Ascending aorta (tissue), 2 donors: ENCODE measurements at regions not wholly inside any gene's neighbourhood (a gene's known extent, or its start where the extent isn't known, plus 50 kb on each side); places are given as distances from the start of the nearest gene placed in this dataset.
"Not testable (repeated sequence)": the region's sequence is repeated elsewhere in the genome, so short reads cannot be mapped to it uniquely, and the experiment has no call there.

Source experiments
- DNase-seq, 2 donors: peaks; one replicate each; pipeline ENCODE4 v3.0.0-alpha.2; 2019; ENCODE audit warnings: low spot score in 2 of 2
- H3K27ac ChIP-seq, 2 donors: fragments of 200-600 bp; sonication (generic); one replicate each; pipeline ENCODE4 v1.5.1; 2016 to 2017; ENCODE audit warnings: mild to moderate bottlenecking in 1 of 2
- H3K27me3 ChIP-seq: fragments of 200-600 bp; sonication (generic); one replicate; pipeline ENCODE4 v1.5.1; 2017
- H3K36me3 ChIP-seq, 2 donors: fragments of 200-600 bp; sonication (generic); one replicate each; pipeline ENCODE4 v1.5.1; 2016
- H3K4me1 ChIP-seq, 2 donors: fragments of 200-600 bp; sonication (generic); one replicate each; pipeline ENCODE4 v1.5.1; 2016 to 2017; ENCODE audit warnings: mild to moderate bottlenecking in 1 of 2
- H3K4me3 ChIP-seq, 2 donors: fragments of 200-600 bp; sonication (generic); one replicate each; pipeline ENCODE4 v1.5.1; 2016 to 2017; ENCODE audit warnings: mild to moderate bottlenecking in 1 of 2
- H3K9me3 ChIP-seq, 2 donors: fragments of 200-600 bp; sonication (generic); one replicate each; pipeline ENCODE4 v1.5.1; 2016
- CTCF ChIP-seq, 3 experiments: fragments of 200-600 bp in 2 of 3; fragments of 450-650 bp in 1 of 3; sonication (generic) in 2 of 3; IDR thresholded peaks; one replicate each; pipeline ENCODE4 v1.5.1; 2016 to 2019; ENCODE audit warnings: antibody characterized with exemption in 3 of 3, mild to moderate bottlenecking in 1 of 3, moderate library complexity in 1 of 3
- intact Hi-C: fragments of 100-400 bp; cut with DNase I; formaldehyde crosslinking; loops from one replicate; pipeline ENCODE4 v1.15.1; 2023

- TF ChIP-seq CTCF (IDR thresholded peaks at IDR 0.05), result no peak
- Histone ChIP-seq H3K9me3 (no peaks in the 10 kb centered on the region), H3K27me3 (no peaks in the 10 kb centered on the region), H3K36me3 (no peaks in the 10 kb centered on the region), H3K27ac (peak overlapping the region; percentile 26 to 73), H3K4me1 (peaks cover 0 to 26% of the 10 kb centered on the region in 2 donors), H3K4me3 (peak overlapping the region in 1 of 2 donors; percentile 33)
- no peak for DNase-seq
- intact Hi-C loops, result no loop called here
Measured at GRCh38 chr5:71810471-71811195, 91.6 kb downstream of the CARTPT start.

GRCh38 chr5:71811779-71812178, 92.7 kb downstream of the CARTPT start:
- TF ChIP-seq CTCF (IDR thresholded peaks at IDR 0.05), result no peak

GRCh38 chr5:71816307-71816706, 97.2 kb downstream of the CARTPT start:
- intact Hi-C loops, result no loop called here

More at GRCh38 chr5:71811779-71812178, 92.7 kb downstream of the CARTPT start:
- no peak overlapping the region for H3K4me3 ChIP-seq
- no peak overlapping the region for H3K27ac ChIP-seq
- H3K4me1 ChIP-seq, result peaks cover 0 to 21% of the 10 kb centered on the region in 2 donors
- no peaks in the 10 kb centered on the region for H3K9me3 ChIP-seq
- H3K27me3 ChIP-seq, result no peaks in the 10 kb centered on the region
- no peak for DNase-seq
- H3K36me3 ChIP-seq, result no peaks in the 10 kb centered on the region
- intact Hi-C loops, result no loop called here

GRCh38 chr5:71817891-71818290, 98.8 kb downstream of the CARTPT start:
- no peaks in the 10 kb centered on the region for H3K4me1 ChIP-seq
- no peaks in the 10 kb centered on the region for H3K36me3 ChIP-seq
- intact Hi-C loops, result no loop called here
- no peak overlapping the region for H3K27ac ChIP-seq
- no peak overlapping the region for H3K4me3 ChIP-seq
- H3K9me3 ChIP-seq, result peaks cover 5 to 13% of the 10 kb centered on the region in 2 donors
- DNase-seq, result no peak
- no peaks in the 10 kb centered on the region for H3K27me3 ChIP-seq
- TF ChIP-seq CTCF (IDR thresholded peaks at IDR 0.05), result no peak

More at GRCh38 chr5:71816307-71816706, 97.2 kb downstream of the CARTPT start:
- no peak for TF ChIP-seq CTCF (IDR thresholded peaks at IDR 0.05)
- Histone ChIP-seq H3K9me3 (peaks cover 0 to 8% of the 10 kb centered on the region in 2 donors), H3K27me3 (no peaks in the 10 kb centered on the region), H3K4me3 (no peak overlapping the region), H3K27ac (no peak overlapping the region), H3K4me1 (no peaks in the 10 kb centered on the region), H3K36me3 (no peaks in the 10 kb centered on the region)
- no peak for DNase-seq

- intact Hi-C loops, result no loop called here
- no peak for TF ChIP-seq CTCF (IDR thresholded peaks at IDR 0.05)
- no peak overlapping the region for H3K27ac ChIP-seq
- peaks cover 5 to 20% of the 10 kb centered on the region in 2 donors for H3K9me3 ChIP-seq
- H3K4me1 ChIP-seq, result no peaks in the 10 kb centered on the region
- no peak for DNase-seq
- no peaks in the 10 kb centered on the region for H3K36me3 ChIP-seq
- H3K27me3 ChIP-seq, result no peaks in the 10 kb centered on the region
- H3K4me3 ChIP-seq, result no peak overlapping the region
Measured at GRCh38 chr5:71821029-71821428, 102.0 kb downstream of the CARTPT start.

GRCh38 chr5:71822065-71822464, 103.0 kb downstream of the CARTPT start:
- intact Hi-C loops, H3K36me3 ChIP-seq, DNase-seq, H3K27ac ChIP-seq, H3K4me1 ChIP-seq, H3K4me3 ChIP-seq, H3K27me3 ChIP-seq: not testable (repeated sequence)
- peaks cover 9 to 28% of the 10 kb centered on the region in 2 donors for H3K9me3 ChIP-seq
